GM12878 (cell line): ENCODE measurements at regions not wholly inside any gene's neighbourhood (a gene's known extent, or its start where the extent isn't known, plus 50 kb on each side); places are given as distances from the start of the nearest gene placed in this dataset.

Source experiments
- ATAC-seq: fragments of 200-7000 bp; cut with Tn5 transposase; 3 replicates; pipeline ENCODE4 v1.9.1; 2020; ENCODE audit warnings: mild to moderate bottlenecking, moderate library complexity
- BruUV-seq: library from RNA; stranded (reverse); fragments of 400-500 nt; replicated peaks from 2 replicates; lab custom pipeline; 2021; lab: Mats Ljungman, UMichigan
- CTCF ChIA-PET: fragments of 300-600 bp; sonication (Branson Sonifier 250); formaldehyde crosslinking; extraction: SDS; loops from one replicate; lab custom pipeline; 2021; ENCODE audit warnings: inconsistent platforms; lab: Yijun Ruan, JAX
- POLR2A ChIA-PET: fragments of 350-600 bp; formaldehyde crosslinking; extraction: SDS; loops from one replicate; lab custom pipeline; 2021; ENCODE audit warnings: inconsistent platforms; lab: Charles Lee
- RAD21 ChIA-PET: fragments of 300-600 bp; sonication (Branson Sonifier 250); formaldehyde crosslinking; loops from one replicate; lab custom pipeline; 2023; ENCODE audit warnings: antibody characterized with exemption; ENCODE audit not compliant: unreplicated experiment; lab: Charles Lee
- SMC1A ChIA-PET: fragments of 300-600 bp; sonication (Branson Sonifier 250); formaldehyde crosslinking; loops from one replicate; lab custom pipeline; 2023; ENCODE audit not compliant: unreplicated experiment, uncharacterized antibody; lab: Charles Lee
- DNase-seq: peaks from one replicate; pipeline ENCODE4 v3.0.0-alpha.2; 2011; ENCODE audit warnings: low read depth, low spot score
- FAIRE-seq: peaks from 3 replicates; lab custom pipeline; 2011; peaks lifted over from hg19 to GRCh38; lab: Jason Lieb, UNC
- H2AFZ ChIP-seq: 2 replicates; pipeline ENCODE4 v1.6.0; 2011; ENCODE audit warnings: low read depth, low read length, control low read depth; ENCODE audit not compliant: control insufficient read depth
- H3K27ac ChIP-seq: 2 replicates; pipeline ENCODE4 v1.5.1; 2011; ENCODE audit warnings: control low read depth; ENCODE audit not compliant: control insufficient read depth, insufficient read depth
- H3K27me3 ChIP-seq, 2 experiments: replicated peaks in 1 of 2; 2 replicates each; pipeline versions ENCODE4 v1.6.0 to v1.6.1; 2011; ENCODE audit warnings: low read length in 1 of 2; ENCODE audit not compliant: control insufficient read depth in 2 of 2, insufficient read depth in 2 of 2
- H3K36me3 ChIP-seq, 2 experiments: 2 replicates each; pipeline ENCODE4 v1.5.1; 2011; ENCODE audit warnings: low read length in 1 of 2; ENCODE audit not compliant: control insufficient read depth in 2 of 2, insufficient read depth in 2 of 2
- H3K4me1 ChIP-seq: 2 replicates; pipeline ENCODE4 v1.6.1; 2011; ENCODE audit warnings: mild to moderate bottlenecking, low read length, moderate library complexity, mixed read lengths; ENCODE audit not compliant: control insufficient read depth, insufficient read depth
- H3K4me2 ChIP-seq: 2 replicates; pipeline ENCODE4 v1.6.0; 2011; ENCODE audit warnings: control low read depth; ENCODE audit not compliant: control insufficient read depth, insufficient read depth
- H3K4me3 ChIP-seq: fragments of 200-600 bp; sonication (generic); 2 replicates; pipeline ENCODE4 v1.5.1; 2016
- H3K79me2 ChIP-seq: 2 replicates; pipeline ENCODE4 v1.6.0; 2011; ENCODE audit warnings: low read length; ENCODE audit not compliant: control insufficient read depth, insufficient read depth
- H3K9ac ChIP-seq: 2 replicates; pipeline ENCODE4 v1.8.0; 2011; ENCODE audit warnings: low read length, control low read depth, mixed read lengths; ENCODE audit not compliant: control insufficient read depth, insufficient read depth
- H3K9me3 ChIP-seq: replicated peaks from 3 replicates; pipeline ENCODE4 v1.5.1; 2011; ENCODE audit warnings: mild to moderate bottlenecking, low read length; ENCODE audit not compliant: control insufficient read depth, insufficient read depth
- H4K20me1 ChIP-seq: 2 replicates; pipeline ENCODE4 v1.6.0; 2011; ENCODE audit not compliant: control insufficient read depth, insufficient read depth
- CEBPB ChIP-seq, 2 experiments: fragments of 150-350 bp in 1 of 2; IDR thresholded peaks; 2 replicates each; pipeline ENCODE4 v1.6.1; 2012 to 2014; ENCODE audit warnings: low read depth in 2 of 2, low read length in 2 of 2, borderline replicate concordance in 1 of 2, inconsistent platforms in 1 of 2
- CHD2 ChIP-seq: IDR thresholded peaks from 2 replicates; pipeline ENCODE4 v1.6.1; 2011; ENCODE audit warnings: low read depth, low read length, improper control_type of control experiment, borderline replicate concordance
- CREM ChIP-seq: IDR thresholded peaks from 2 replicates; pipeline ENCODE4 v1.6.1; 2014; ENCODE audit warnings: antibody characterized with exemption, low read depth
- EED ChIP-seq: sonication (generic); IDR thresholded peaks from 2 replicates; pipeline ENCODE4 v1.6.1; 2016; ENCODE audit warnings: antibody characterized with exemption, low read depth
- ESRRA ChIP-seq: IDR thresholded peaks from 2 replicates; pipeline ENCODE4 v1.6.1; 2012; ENCODE audit warnings: mild to moderate bottlenecking, low read length, improper control_type of control experiment
- GATAD2B ChIP-seq: fragments of 450-650 bp; conservative IDR thresholded peaks from 2 replicates; pipeline ENCODE4 v1.6.1; 2017; ENCODE audit warnings: low read depth, mild to moderate bottlenecking, moderate library complexity
- NFYA ChIP-seq: IDR thresholded peaks from 2 replicates; pipeline ENCODE4 v1.6.1; 2011; ENCODE audit warnings: low read depth, mild to moderate bottlenecking, low read length, improper control_type of control experiment, borderline replicate concordance
- RCOR1 ChIP-seq: conservative IDR thresholded peaks from 2 replicates; pipeline ENCODE4 v1.6.1; 2012; ENCODE audit warnings: low read depth, low read length, improper control_type of control experiment
- SMAD5 ChIP-seq: IDR thresholded peaks from 2 replicates; pipeline ENCODE4 v1.6.1; 2016; ENCODE audit warnings: antibody characterized with exemption, low read depth
- WRNIP1 ChIP-seq: IDR thresholded peaks from 2 replicates; pipeline ENCODE4 v1.6.1; 2011; ENCODE audit warnings: low read depth, low read length, improper control_type of control experiment, borderline replicate concordance
- WGBS: methylation state at CpG from one replicate; pipeline ENCODE4 v1.1.6; 2016; ENCODE audit warnings: low lambda C conversion rate; ENCODE audit not compliant: insufficient replicate concordance, insufficient coverage; ENCODE audit errors: missing lambda C conversion rate; 5-methylcytosine and 5-hydroxymethylcytosine counted together
- in situ Hi-C: fragments of 300-500 bp; cut with MboI; formaldehyde crosslinking; loops from 9 replicates; pipeline ENCODE4 v1.14.3; 2018; ENCODE audit warnings: mixed read lengths
- intact Hi-C: fragments of 100-400 bp; cut with micrococcal nuclease; formaldehyde crosslinking; loops from one replicate; pipeline ENCODE4 v1.14.2; 2022; ENCODE audit not compliant: unreplicated experiment
- TF ChIP-seq, protein P1 (sequence below): IDR thresholded peaks from 2 replicates; pipeline ENCODE4 v1.6.1; 2011; ENCODE audit warnings: borderline replicate concordance, low read depth, mild to moderate bottlenecking, moderate library complexity, low read length; ENCODE audit not compliant: insufficient read depth, poor library complexity, severe bottlenecking

DNA sequence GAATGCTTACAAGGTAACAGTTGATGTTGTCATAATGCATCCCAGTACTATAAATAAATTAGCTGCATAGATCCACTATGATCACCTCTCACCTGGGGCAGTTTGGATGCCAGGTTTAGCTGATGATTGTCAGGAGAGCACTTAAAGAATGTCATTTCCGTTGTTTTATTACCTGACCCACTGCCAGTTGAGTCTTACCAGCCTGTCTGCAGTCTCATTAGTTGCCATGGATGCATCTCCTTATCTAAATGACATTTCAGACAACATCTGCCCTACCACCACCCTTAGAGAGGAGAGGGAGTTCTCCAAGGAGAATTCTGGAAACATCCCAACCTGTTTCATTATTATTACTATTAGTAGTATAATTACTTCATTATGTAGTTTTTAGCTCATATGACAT lies 339.1 kb upstream of the API5 start:
- RAD21 ChIA-PET = no interaction called here
- no peak for TF ChIP-seq CEBPB (IDR thresholded peaks at IDR 0.05; ENCODE audit: borderline replicate concordance in 1 of 2, low read depth in 2 of 2, low read length in 2 of 2)
- no peak for TF ChIP-seq SMAD5
- TF ChIP-seq GATAD2B = no peak
- TF ChIP-seq RCOR1 = no peak
- TF ChIP-seq, protein P1, sequence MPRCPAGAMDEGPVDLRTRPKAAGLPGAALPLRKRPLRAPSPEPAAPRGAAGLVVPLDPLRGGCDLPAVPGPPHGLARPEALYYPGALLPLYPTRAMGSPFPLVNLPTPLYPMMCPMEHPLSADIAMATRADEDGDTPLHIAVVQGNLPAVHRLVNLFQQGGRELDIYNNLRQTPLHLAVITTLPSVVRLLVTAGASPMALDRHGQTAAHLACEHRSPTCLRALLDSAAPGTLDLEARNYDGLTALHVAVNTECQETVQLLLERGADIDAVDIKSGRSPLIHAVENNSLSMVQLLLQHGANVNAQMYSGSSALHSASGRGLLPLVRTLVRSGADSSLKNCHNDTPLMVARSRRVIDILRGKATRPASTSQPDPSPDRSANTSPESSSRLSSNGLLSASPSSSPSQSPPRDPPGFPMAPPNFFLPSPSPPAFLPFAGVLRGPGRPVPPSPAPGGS = no peak
- no peak for TF ChIP-seq WRNIP1
- TF ChIP-seq NFYA = no peak
- no peak for TF ChIP-seq CHD2
- TF ChIP-seq CREM = no peak
- no peak for TF ChIP-seq ESRRA
- no peak for TF ChIP-seq EED
- intact Hi-C loops (loop anchor here (5.0 kb wide), 1 partner anchor 310 kb away; no protein-coding TSS in a partner anchor), in situ Hi-C loops (no loop called here)
- H3K79me2 ChIP-seq = no peaks in the 10 kb centered on the region
- no peak overlapping the region for H3K4me2 ChIP-seq
- no peak overlapping the region for H2AFZ ChIP-seq
- no peak overlapping the region for H3K9ac ChIP-seq
- BruUV-seq = no TSS peak
- H3K4me1 ChIP-seq = no peaks in the 10 kb centered on the region
- no peak overlapping the region for H3K4me3 ChIP-seq
- 11% methylated on average over 1 of the region's 1 CpG for WGBS
- H4K20me1 ChIP-seq = no peaks in the 10 kb centered on the region
- CTCF ChIA-PET = interaction anchor here (0.6 kb wide), 1 partner anchor 9 kb away, joined by 3 read pairs; no protein-coding TSS in a partner anchor
- FAIRE-seq = no peak
- POLR2A ChIA-PET = no interaction called here
- SMC1A ChIA-PET = interaction anchor here (0.7 kb wide), 1 partner anchor 248 kb away, joined by 3 read pairs; no protein-coding TSS in a partner anchor
- no peaks in the 10 kb centered on the region for H3K27me3 ChIP-seq
- no peaks in the 10 kb centered on the region for H3K36me3 ChIP-seq
- DNase-seq = no peak
- no peak overlapping the region for H3K27ac ChIP-seq
- no peak for ATAC-seq
- no peaks in the 10 kb centered on the region for H3K9me3 ChIP-seq
